ENCODE measurements at regions not wholly inside any gene's neighbourhood (a gene's known extent, or its start where the extent isn't known, plus 50 kb on each side); places are given as distances from the start of the nearest gene placed in this dataset.
"Not testable (repeated sequence)": the region's sequence is repeated elsewhere in the genome, so short reads cannot be mapped to it uniquely, and the experiment has no call there.

DNA sequence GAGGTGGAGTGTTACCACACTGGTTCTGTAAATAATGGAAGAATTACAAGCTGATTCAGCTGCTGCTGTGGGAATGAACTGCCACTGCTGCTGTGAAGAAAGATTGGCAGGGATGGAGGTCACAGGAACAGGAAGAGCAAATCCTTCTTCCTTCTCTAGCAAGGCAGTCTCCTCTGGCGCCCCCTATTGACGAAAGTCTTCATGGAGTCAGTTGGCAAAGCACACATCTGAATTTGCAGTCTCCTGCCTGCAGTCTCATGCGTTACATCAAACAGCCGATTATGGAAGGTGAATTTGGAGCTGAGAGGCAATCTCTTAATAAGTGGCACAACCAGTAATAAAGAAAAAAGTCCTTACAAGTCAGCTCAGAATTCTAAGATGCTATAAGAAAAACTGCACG lies 106.0 kb upstream of the TMTC1 start:
- ATAC-seq (no peak), DNase-seq (peak; percentile 53)
- intact Hi-C loops (cut with DNase I, micrococcal nuclease): loop anchor here in 1 of 2 experiments (10.0 kb wide), 1 partner anchor 335 kb away; no protein-coding TSS in a partner anchor
- Mint-ChIP-seq H3K27me3 (no peaks in the 10 kb centered on the region), H3K27ac (no peak overlapping the region), H3K36me3 (ENCODE audit: low read depth) (no peaks in the 10 kb centered on the region), H3K4me1 (no peaks in the 10 kb centered on the region), H3K4me3 (no peak overlapping the region), H3K9me3 (ENCODE audit: low read depth) (peaks cover 2% of the 10 kb centered on the region)
- CTCF ChIA-PET: interaction anchor here (0.9 kb wide), 1 partner anchor 9 kb away, joined by 3 read pairs; no protein-coding TSS in a partner anchor
- POLR2A ChIA-PET: no interaction called here

GRCh38 chr12:29888777-29889176 lies 105.0 kb upstream of the TMTC1 start:
- no peaks in the 10 kb centered on the region for H3K27me3 Mint-ChIP-seq
- H3K36me3 Mint-ChIP-seq (ENCODE audit: low read depth): no peaks in the 10 kb centered on the region
- no peak overlapping the region for H3K4me3 Mint-ChIP-seq
- H3K4me1 Mint-ChIP-seq: no peaks in the 10 kb centered on the region
- peaks cover 3% of the 10 kb centered on the region for H3K9me3 Mint-ChIP-seq (ENCODE audit: low read depth)
- intact Hi-C loops (cut with DNase I, micrococcal nuclease): loop anchor here in 1 of 2 experiments (10.0 kb wide), 1 partner anchor 334 kb away; no protein-coding TSS in a partner anchor
- ATAC-seq (no peak), DNase-seq (no peak)
- CTCF ChIA-PET: no interaction called here
- POLR2A ChIA-PET: no interaction called here
- no peak overlapping the region for H3K27ac Mint-ChIP-seq

GRCh38 chr12:29884957-29885356 lies 101.2 kb upstream of the TMTC1 start:
- H3K4me1 Mint-ChIP-seq; H3K27ac Mint-ChIP-seq; H3K36me3 Mint-ChIP-seq (ENCODE audit: low read depth); ATAC-seq; POLR2A ChIA-PET; H3K9me3 Mint-ChIP-seq (ENCODE audit: low read depth); H3K4me3 Mint-ChIP-seq; H3K27me3 Mint-ChIP-seq; DNase-seq: not testable (repeated sequence)
- CTCF ChIA-PET: interaction anchor here (0.6 kb wide), 1 partner anchor 578 kb away, joined by 3 read pairs; no protein-coding TSS in a partner anchor
- intact Hi-C loops (cut with DNase I, micrococcal nuclease): loop anchor here in 1 of 2 experiments (10.0 kb wide), 1 partner anchor 330 kb away; no protein-coding TSS in a partner anchor

DNA sequence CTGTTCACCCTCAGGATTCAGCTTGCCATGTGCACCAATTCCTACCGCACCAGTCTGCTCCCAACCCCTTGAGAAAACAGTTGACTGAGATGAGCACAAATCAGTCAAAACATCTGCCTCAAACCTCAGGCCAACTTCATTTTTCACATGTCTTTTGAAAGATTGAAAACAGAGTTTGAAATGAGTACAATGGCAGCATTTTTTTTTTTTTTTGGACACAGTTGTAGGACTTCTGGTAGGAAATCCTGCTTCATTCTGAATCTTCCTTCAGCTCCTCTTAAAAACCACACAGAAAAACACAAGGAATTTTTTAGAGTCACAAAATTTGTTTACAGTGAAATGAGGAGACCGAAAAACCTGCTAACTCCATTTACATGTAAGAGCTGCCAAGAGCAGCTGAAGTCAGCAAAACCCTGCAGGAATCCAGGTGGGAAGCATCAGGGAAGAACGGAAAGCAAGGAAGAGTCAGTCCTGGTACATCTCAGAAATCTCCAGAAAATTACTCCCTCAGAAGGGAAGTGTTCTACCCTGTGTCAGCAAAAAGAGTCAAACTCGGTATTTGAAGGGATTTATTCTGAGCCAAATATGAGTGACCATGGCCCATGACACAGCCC lies 100.3 kb upstream of the TMTC1 start:
- no peak overlapping the region for H3K4me3 Mint-ChIP-seq
- H3K27ac Mint-ChIP-seq: no peak overlapping the region
- ChIA-PET CTCF (interaction anchor here (0.7 kb wide), 1 partner anchor 9 kb away, joined by 6 read pairs; no protein-coding TSS in a partner anchor), POLR2A (no interaction called here)
- peaks cover 1% of the 10 kb centered on the region for H3K9me3 Mint-ChIP-seq (ENCODE audit: low read depth)
- H3K4me1 Mint-ChIP-seq: no peaks in the 10 kb centered on the region
- no peak for DNase-seq
- no peaks in the 10 kb centered on the region for H3K27me3 Mint-ChIP-seq
- intact Hi-C loops (cut with DNase I, micrococcal nuclease): loop anchor here in 1 of 2 experiments (10.0 kb wide), 1 partner anchor 329 kb away; no protein-coding TSS in a partner anchor
- ATAC-seq: no peak
- H3K36me3 Mint-ChIP-seq (ENCODE audit: low read depth): no peaks in the 10 kb centered on the region

GRCh38 chr12:29883525-29883924 lies 99.8 kb upstream of the TMTC1 start:
- CTCF ChIA-PET: interaction anchor here (0.7 kb wide), 1 partner anchor 9 kb away, joined by 6 read pairs; no protein-coding TSS in a partner anchor
- no peaks in the 10 kb centered on the region for H3K36me3 Mint-ChIP-seq (ENCODE audit: low read depth)
- ATAC-seq (no peak), DNase-seq (no peak)
- intact Hi-C loops (cut with DNase I, micrococcal nuclease): loop anchor here in 1 of 2 experiments (10.0 kb wide), 1 partner anchor 329 kb away; no protein-coding TSS in a partner anchor
- no peaks in the 10 kb centered on the region for H3K4me1 Mint-ChIP-seq
- H3K4me3 Mint-ChIP-seq: no peak overlapping the region
- no peaks in the 10 kb centered on the region for H3K27me3 Mint-ChIP-seq
- POLR2A ChIA-PET: no interaction called here
- no peak overlapping the region for H3K27ac Mint-ChIP-seq
- peaks cover 1% of the 10 kb centered on the region for H3K9me3 Mint-ChIP-seq (ENCODE audit: low read depth)

DNA sequence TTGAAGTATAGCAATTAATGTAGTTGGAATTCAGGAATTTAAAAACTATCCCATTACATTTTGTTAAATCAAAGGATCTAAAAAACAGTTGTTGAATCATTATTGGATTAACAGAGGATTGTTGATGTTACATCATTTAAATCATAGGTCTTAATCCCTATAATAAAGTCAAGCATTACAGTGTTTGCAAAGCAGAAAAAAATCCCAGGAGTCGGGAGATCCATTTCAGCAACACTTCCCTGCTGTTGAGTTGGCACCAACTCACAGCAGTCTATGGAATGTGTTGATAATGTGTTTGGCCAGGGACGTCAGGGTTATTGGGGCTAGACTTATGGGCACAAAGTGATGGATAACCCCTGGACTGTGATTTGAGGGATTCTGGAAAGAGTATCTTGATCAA lies 99.1 kb upstream of the TMTC1 start:
- H3K9me3 Mint-ChIP-seq (ENCODE audit: low read depth): peaks cover 1% of the 10 kb centered on the region
- no peak overlapping the region for H3K27ac Mint-ChIP-seq
- DNase-seq (no peak), ATAC-seq (no peak)
- intact Hi-C loops (cut with DNase I, micrococcal nuclease): loop anchor here in 1 of 2 experiments (10.0 kb wide), 1 partner anchor 328 kb away; no protein-coding TSS in a partner anchor
- POLR2A ChIA-PET: no interaction called here
- no peaks in the 10 kb centered on the region for H3K36me3 Mint-ChIP-seq (ENCODE audit: low read depth)
- no peak overlapping the region for H3K4me3 Mint-ChIP-seq
- no peaks in the 10 kb centered on the region for H3K27me3 Mint-ChIP-seq
- no peaks in the 10 kb centered on the region for H3K4me1 Mint-ChIP-seq
- CTCF ChIA-PET: no interaction called here

- ChIA-PET POLR2A (no interaction called here), CTCF (interaction anchor here (0.6 to 0.7 kb wide), 2 partner anchors 9 to 328 kb away, joined by 3 read pairs; no protein-coding TSS in a partner anchor)
- H3K27me3 Mint-ChIP-seq: no peaks in the 10 kb centered on the region
- no peaks in the 10 kb centered on the region for H3K36me3 Mint-ChIP-seq (ENCODE audit: low read depth)
- no peak for DNase-seq
- intact Hi-C loops (cut with DNase I, micrococcal nuclease): loop anchor here in 1 of 2 experiments (10.0 kb wide), 1 partner anchor 326 kb away; no protein-coding TSS in a partner anchor
- no peak for ATAC-seq
- peaks cover 4% of the 10 kb centered on the region for H3K9me3 Mint-ChIP-seq (ENCODE audit: low read depth)
- no peak overlapping the region for H3K27ac Mint-ChIP-seq
- no peak overlapping the region for H3K4me3 Mint-ChIP-seq
- no peaks in the 10 kb centered on the region for H3K4me1 Mint-ChIP-seq
Measured at GRCh38 chr12:29880987-29881386, 97.2 kb upstream of the TMTC1 start.

DNA sequence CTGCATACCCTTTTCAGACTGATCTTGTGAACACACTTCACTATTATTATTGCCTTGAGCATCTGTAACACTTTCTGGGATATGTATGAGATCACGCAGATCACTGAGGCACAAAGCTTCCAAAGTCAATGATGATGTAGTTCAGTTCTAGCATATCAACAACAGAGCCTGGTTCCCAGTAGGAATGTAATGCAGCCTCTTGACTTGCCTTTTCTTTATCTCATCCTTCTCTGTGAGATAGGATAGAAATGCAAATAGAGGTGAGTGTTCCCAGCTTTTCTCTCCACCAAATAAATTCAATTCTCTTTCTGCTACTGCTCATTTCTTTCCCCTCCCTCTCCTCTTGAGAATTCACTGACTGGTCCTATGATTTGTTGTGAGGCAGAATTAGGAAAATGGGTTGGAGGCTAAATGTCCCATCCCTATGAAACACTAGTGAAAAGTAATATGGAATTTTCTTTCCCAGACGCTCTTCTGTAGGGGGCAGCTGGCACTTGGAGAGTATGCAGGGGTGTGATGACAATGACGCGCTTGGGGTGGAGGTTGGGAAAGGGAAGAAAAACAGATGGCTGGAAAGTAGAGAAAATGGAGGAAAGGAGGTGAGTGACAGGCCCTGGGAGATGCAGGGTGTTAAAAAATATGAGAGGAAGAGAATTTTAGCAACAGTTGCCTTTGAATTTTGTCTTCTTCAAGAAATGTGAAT lies 96.0 kb upstream of the TMTC1 start:
- no peak for ATAC-seq
- Mint-ChIP-seq H3K27ac (no peak overlapping the region), H3K4me1 (no peaks in the 10 kb centered on the region), H3K36me3 (ENCODE audit: low read depth) (no peaks in the 10 kb centered on the region), H3K4me3 (no peak overlapping the region), H3K27me3 (no peaks in the 10 kb centered on the region), H3K9me3 (ENCODE audit: low read depth) (peaks cover 11% of the 10 kb centered on the region)
- intact Hi-C loops (cut with DNase I, micrococcal nuclease): loop anchor here in 1 of 2 experiments (10.0 kb wide), 1 partner anchor 325 kb away; no protein-coding TSS in a partner anchor
- no peak for DNase-seq
- POLR2A ChIA-PET: no interaction called here
- CTCF ChIA-PET: no interaction called here

DNA sequence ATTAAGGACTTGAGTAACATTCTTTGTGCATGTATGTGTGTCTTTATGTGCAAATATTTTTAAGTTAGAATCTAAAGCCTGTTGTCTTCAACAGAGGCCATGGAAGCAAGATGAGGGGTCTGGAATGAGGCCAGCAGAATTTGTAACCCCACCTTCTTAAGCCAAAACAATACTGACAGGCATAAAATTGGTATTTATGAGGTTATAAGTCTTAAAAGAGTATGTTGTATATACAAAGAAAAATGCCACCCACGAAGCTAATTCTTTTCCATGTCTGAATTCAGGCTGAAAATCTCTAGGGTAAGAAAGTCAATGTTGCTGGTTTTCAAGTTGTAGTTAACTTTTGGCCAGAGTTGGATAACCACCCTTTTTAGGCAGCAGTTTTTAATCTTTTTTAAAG lies 86.2 kb upstream of the TMTC1 start:
- no peak for DNase-seq
- POLR2A ChIA-PET: no interaction called here
- no peaks in the 10 kb centered on the region for H3K4me1 Mint-ChIP-seq

GRCh38 chr12:29867823-29868222 lies 84.1 kb upstream of the TMTC1 start:
- H3K27me3 Mint-ChIP-seq: peaks cover 3% of the 10 kb centered on the region
- no peaks in the 10 kb centered on the region for H3K4me1 Mint-ChIP-seq
- DNase-seq: no peak
- POLR2A ChIA-PET: no interaction called here
- ATAC-seq: no peak
- peaks cover 8% of the 10 kb centered on the region for H3K9me3 Mint-ChIP-seq (ENCODE audit: low read depth)
- CTCF ChIA-PET: no interaction called here
- intact Hi-C loops (cut with DNase I, micrococcal nuclease): no loop called here
- H3K4me3 Mint-ChIP-seq: no peak overlapping the region
- no peaks in the 10 kb centered on the region for H3K36me3 Mint-ChIP-seq (ENCODE audit: low read depth)
- H3K27ac Mint-ChIP-seq: no peak overlapping the region

More for the DNA sequence above, 86.2 kb upstream of the TMTC1 start:
- intact Hi-C loops (cut with DNase I, micrococcal nuclease): no loop called here
- Mint-ChIP-seq H3K9me3 (ENCODE audit: low read depth) (peaks cover 9% of the 10 kb centered on the region), H3K4me3 (no peak overlapping the region), H3K36me3 (ENCODE audit: low read depth) (no peaks in the 10 kb centered on the region), H3K27ac (no peak overlapping the region), H3K27me3 (peaks cover 3% of the 10 kb centered on the region)
- ATAC-seq: no peak
- CTCF ChIA-PET: no interaction called here

- Mint-ChIP-seq H3K27me3 (no peaks in the 10 kb centered on the region), H3K27ac (no peak overlapping the region), H3K36me3 (ENCODE audit: low read depth) (no peaks in the 10 kb centered on the region), H3K4me1 (no peaks in the 10 kb centered on the region), H3K9me3 (ENCODE audit: low read depth) (peaks cover 3% of the 10 kb centered on the region), H3K4me3 (no peak overlapping the region)
- ChIA-PET CTCF (interaction anchor here (0.6 kb wide), 1 partner anchor 343 kb away, joined by 3 read pairs; no protein-coding TSS in a partner anchor), POLR2A (no interaction called here)
- intact Hi-C loops (cut with DNase I, micrococcal nuclease): no loop called here
- no peak for DNase-seq
- ATAC-seq: no peak
Measured at GRCh38 chr12:29863665-29864064, 79.9 kb upstream of the TMTC1 start.
